ENCODE measurements at regions not wholly inside any gene's neighbourhood (a gene's known extent, or its start where the extent isn't known, plus 50 kb on each side); places are given as distances from the start of the nearest gene placed in this dataset.

- no peak for TF ChIP-seq E4F1 (IDR thresholded peaks at IDR 0.05; ENCODE audit: borderline replicate concordance, partially characterized antibody)
- TF ChIP-seq NKRF (conservative IDR thresholded peaks at IDR 0.05): no peak
Measured at GRCh38 chr14:21891921-21892320, 218.3 kb upstream of the OR4E1 start (continued).

GRCh38 chr14:21884995-21885394, 211.4 kb upstream of the OR4E1 start:
- intact Hi-C loops (cut with micrococcal nuclease; ENCODE audit: unreplicated experiment): no loop called here
- Histone ChIP-seq H3K79me2 (ENCODE audit: control insufficient read depth, insufficient read depth, low read length) (no peaks in the 10 kb centered on the region), H3K36me3 (ENCODE audit: control insufficient read depth in 2 of 2, insufficient read depth in 2 of 2, low read length in 1 of 2) (no peaks in the 10 kb centered on the region), H3K9me3 (replicated peaks; ENCODE audit: control insufficient read depth, insufficient read depth, low read length) (no peaks in the 10 kb centered on the region), H2AFZ (ENCODE audit: control insufficient read depth, low read depth, low read length) (no peak overlapping the region), H3K4me2 (ENCODE audit: control insufficient read depth, insufficient read depth) (no peak overlapping the region), H3K9ac (ENCODE audit: control insufficient read depth, insufficient read depth, low read length) (no peak overlapping the region), H3K4me1 (ENCODE audit: control insufficient read depth, insufficient read depth, low read length) (no peaks in the 10 kb centered on the region), H3K27me3 (replicated peaks in 1 of 2; ENCODE audit: control insufficient read depth in 2 of 2, insufficient read depth in 2 of 2, low read length in 1 of 2) (no peaks in the 10 kb centered on the region), H4K20me1 (ENCODE audit: control insufficient read depth, insufficient read depth) (no peaks in the 10 kb centered on the region), H3K27ac (ENCODE audit: control insufficient read depth, insufficient read depth) (no peak overlapping the region), H3K4me3 (no peak overlapping the region)
- ATAC-seq (no peak), DNase-seq (ENCODE audit: low read depth, low spot score) (no peak), FAIRE-seq (no peak)
- ChIA-PET CTCF (no interaction called here), POLR2A (no interaction called here), SMC1A (ENCODE audit: uncharacterized antibody, unreplicated experiment) (no interaction called here), RAD21 (ENCODE audit: unreplicated experiment) (no interaction called here)
- BruUV-seq (replicated peaks): no TSS peak
- in situ Hi-C loops (cut with MboI): no loop called here
- TF ChIP-seq SIN3A (IDR thresholded peaks at IDR 0.05; ENCODE audit: low read depth, low read length) (no peak), BCLAF1 (IDR thresholded peaks at IDR 0.05) (no peak), EP300 (IDR thresholded peaks at IDR 0.05; ENCODE audit: borderline replicate concordance in 1 of 2, control insufficient read depth in 1 of 2, low read depth in 2 of 2, low read length in 2 of 2) (no peak), RFX5 (IDR thresholded peaks at IDR 0.05; ENCODE audit: low read depth, low read length) (no peak), ESRRA (IDR thresholded peaks at IDR 0.05; ENCODE audit: low read length) (no peak), NR2F1 (conservative IDR thresholded peaks at IDR 0.05) (no peak), SMAD1 (IDR thresholded peaks at IDR 0.05; ENCODE audit: low read depth, partially characterized antibody) (no peak), E2F4 (IDR thresholded peaks at IDR 0.05; ENCODE audit: low read depth, low read length) (no peak), SKIL (IDR thresholded peaks at IDR 0.05; ENCODE audit: low read depth, poor library complexity, severe bottlenecking) (no peak)
